ENCODE measurements at regions not wholly inside any gene's neighbourhood (a gene's known extent, or its start where the extent isn't known, plus 50 kb on each side); places are given as distances from the start of the nearest gene placed in this dataset.

DNA sequence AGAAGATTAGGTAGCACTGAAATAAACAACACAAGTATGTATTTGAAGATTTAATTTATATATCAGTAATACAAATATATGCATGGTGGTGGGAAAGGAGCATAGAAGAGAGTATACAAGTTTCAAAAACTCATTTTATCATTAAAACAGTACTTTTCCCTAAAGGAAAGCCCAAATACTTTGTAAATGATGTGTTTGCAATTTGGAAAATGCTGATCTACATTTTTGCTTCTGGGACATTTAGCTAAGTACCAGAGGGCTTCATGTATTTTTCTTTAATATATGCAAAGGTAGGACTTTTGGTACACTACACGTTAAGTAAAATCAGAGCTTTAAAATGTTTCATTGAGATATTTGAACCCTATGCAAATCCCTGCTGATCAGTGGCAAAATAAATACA, 1624.2 kb downstream of the SUCLG1 start:
- H4K20me1 ChIP-seq (ENCODE audit: insufficient read depth), result no peaks in the 10 kb centered on the region
- H3K4me1 ChIP-seq (ENCODE audit: insufficient read depth), result no peaks in the 10 kb centered on the region
- H3K4me2 ChIP-seq (ENCODE audit: unreplicated experiment), result no peak overlapping the region
- H3K79me2 ChIP-seq (ENCODE audit: insufficient read depth), result no peaks in the 10 kb centered on the region
- TF ChIP-seq EZH2phosphoT487 (IDR thresholded peaks at IDR 0.05; ENCODE audit: insufficient read depth, low read depth) (no peak), EZH2 (IDR thresholded peaks at IDR 0.05; ENCODE audit: insufficient read depth, poor library complexity, severe bottlenecking) (no peak)
- no peaks in the 10 kb centered on the region for H3K9me2 ChIP-seq (ENCODE audit: insufficient read depth)
- in situ Hi-C loops (cut with MboI), result no loop called here
- no peak overlapping the region for H3K9ac ChIP-seq
- no peaks in the 10 kb centered on the region for H3K36me3 ChIP-seq (ENCODE audit: low read depth)
- H2AFZ ChIP-seq, result no peak overlapping the region
- H3F3A ChIP-seq (ENCODE audit: insufficient read depth), result no peaks in the 10 kb centered on the region
- H3K27me3 ChIP-seq (replicated peaks; ENCODE audit: insufficient read depth), result no peaks in the 10 kb centered on the region
- no peak for DNase-seq
- H3K4me3 ChIP-seq, result no peak overlapping the region
- WGBS, 2 experiments (ENCODE audit: low coverage in 1 of 2, low lambda C conversion rate in 2 of 2, missing lambda C conversion rate in 2 of 2), result 0 to 12% methylated on average over 1 of the region's 1 CpG
- H3K9me3 ChIP-seq (ENCODE audit: low read depth), result no peaks in the 10 kb centered on the region
- no peak overlapping the region for H3K27ac ChIP-seq

DNA sequence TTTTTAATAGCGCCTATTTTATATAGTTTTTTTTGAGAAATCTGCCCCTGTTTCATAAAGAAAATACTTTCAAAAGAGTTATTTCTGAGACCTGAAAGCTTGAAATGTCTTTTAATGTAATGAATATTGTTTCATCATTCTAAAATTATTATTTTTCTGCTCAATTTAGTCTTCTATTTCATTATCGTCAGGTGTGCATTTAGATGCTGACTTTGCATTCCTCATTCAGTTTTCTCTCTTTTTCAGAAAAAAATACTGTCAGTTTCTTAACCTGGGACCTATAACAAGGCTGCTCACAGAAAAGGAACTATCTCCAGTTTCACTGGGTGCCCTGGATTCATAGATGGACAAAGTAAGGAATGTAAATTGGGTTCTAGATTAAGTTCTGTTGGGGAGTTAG, 1631.7 kb downstream of the SUCLG1 start:
- in situ Hi-C loops (cut with MboI), result no loop called here
- no peaks in the 10 kb centered on the region for H3K79me2 ChIP-seq (ENCODE audit: insufficient read depth)

DNA sequence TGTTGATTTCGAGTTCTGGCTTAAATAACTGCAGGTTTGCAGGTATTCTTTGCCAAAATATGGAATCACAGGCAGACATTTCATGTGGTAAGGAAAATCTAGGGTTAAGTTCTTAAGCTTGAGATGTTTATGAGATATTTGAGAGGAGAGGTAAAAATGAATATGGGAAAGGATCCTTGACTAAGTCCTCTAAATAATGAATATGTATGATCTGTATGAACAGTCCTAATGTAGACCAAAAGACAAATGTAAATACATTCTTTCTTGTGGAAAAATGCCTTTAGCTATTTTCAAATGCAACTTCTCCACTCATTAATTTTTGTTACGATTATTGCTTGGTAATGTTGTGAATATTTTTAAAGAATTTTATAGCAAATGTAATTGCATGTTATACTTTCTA, 1632.6 kb downstream of the SUCLG1 start:
- no peaks in the 10 kb centered on the region for H3K9me2 ChIP-seq (ENCODE audit: insufficient read depth)
- no peak overlapping the region for H3K4me3 ChIP-seq
- no peaks in the 10 kb centered on the region for H3K27me3 ChIP-seq (replicated peaks; ENCODE audit: insufficient read depth)
- no peak overlapping the region for H2AFZ ChIP-seq
- H3K4me2 ChIP-seq (ENCODE audit: unreplicated experiment), result no peak overlapping the region
- no peaks in the 10 kb centered on the region for H3K36me3 ChIP-seq (ENCODE audit: low read depth)
- H3K9ac ChIP-seq, result no peak overlapping the region
- no peaks in the 10 kb centered on the region for H3K4me1 ChIP-seq (ENCODE audit: insufficient read depth)
- no peaks in the 10 kb centered on the region for H3K9me3 ChIP-seq (ENCODE audit: low read depth)
- 14 to 21% methylated on average over 2 of the region's 2 CpGs for WGBS, 2 experiments (ENCODE audit: low coverage in 1 of 2, low lambda C conversion rate in 2 of 2, missing lambda C conversion rate in 2 of 2)
- no peaks in the 10 kb centered on the region for H4K20me1 ChIP-seq (ENCODE audit: insufficient read depth)
- no peak overlapping the region for H3K27ac ChIP-seq
- TF ChIP-seq EZH2phosphoT487 (IDR thresholded peaks at IDR 0.05; ENCODE audit: insufficient read depth, low read depth), result no peak
- TF ChIP-seq EZH2 (IDR thresholded peaks at IDR 0.05; ENCODE audit: insufficient read depth, poor library complexity, severe bottlenecking), result no peak
- H3K79me2 ChIP-seq (ENCODE audit: insufficient read depth), result no peaks in the 10 kb centered on the region
- DNase-seq, result no peak
- H3F3A ChIP-seq (ENCODE audit: insufficient read depth), result no peaks in the 10 kb centered on the region
- in situ Hi-C loops (cut with MboI), result no loop called here

More for the DNA sequence above, 1631.7 kb downstream of the SUCLG1 start:
- H3K4me1 ChIP-seq (ENCODE audit: insufficient read depth), result no peaks in the 10 kb centered on the region
- DNase-seq, result no peak
- no peaks in the 10 kb centered on the region for H4K20me1 ChIP-seq (ENCODE audit: insufficient read depth)
- H3K4me3 ChIP-seq, result no peak overlapping the region
- H3K4me2 ChIP-seq (ENCODE audit: unreplicated experiment), result no peak overlapping the region
- H3K9me3 ChIP-seq (ENCODE audit: low read depth), result no peaks in the 10 kb centered on the region
- no peak overlapping the region for H2AFZ ChIP-seq
- no peaks in the 10 kb centered on the region for H3K36me3 ChIP-seq (ENCODE audit: low read depth)
- WGBS, 2 experiments (ENCODE audit: low coverage in 1 of 2, low lambda C conversion rate in 2 of 2, missing lambda C conversion rate in 2 of 2), result 55 to 62% methylated on average over 2 of the region's 2 CpGs
- H3K27ac ChIP-seq, result no peak overlapping the region
- H3F3A ChIP-seq (ENCODE audit: insufficient read depth), result no peaks in the 10 kb centered on the region
- no peaks in the 10 kb centered on the region for H3K9me2 ChIP-seq (ENCODE audit: insufficient read depth)
- H3K27me3 ChIP-seq (replicated peaks; ENCODE audit: insufficient read depth), result no peaks in the 10 kb centered on the region
- H3K9ac ChIP-seq, result no peak overlapping the region
- TF ChIP-seq EZH2phosphoT487 (IDR thresholded peaks at IDR 0.05; ENCODE audit: insufficient read depth, low read depth) (no peak), EZH2 (IDR thresholded peaks at IDR 0.05; ENCODE audit: insufficient read depth, poor library complexity, severe bottlenecking) (no peak)

DNA sequence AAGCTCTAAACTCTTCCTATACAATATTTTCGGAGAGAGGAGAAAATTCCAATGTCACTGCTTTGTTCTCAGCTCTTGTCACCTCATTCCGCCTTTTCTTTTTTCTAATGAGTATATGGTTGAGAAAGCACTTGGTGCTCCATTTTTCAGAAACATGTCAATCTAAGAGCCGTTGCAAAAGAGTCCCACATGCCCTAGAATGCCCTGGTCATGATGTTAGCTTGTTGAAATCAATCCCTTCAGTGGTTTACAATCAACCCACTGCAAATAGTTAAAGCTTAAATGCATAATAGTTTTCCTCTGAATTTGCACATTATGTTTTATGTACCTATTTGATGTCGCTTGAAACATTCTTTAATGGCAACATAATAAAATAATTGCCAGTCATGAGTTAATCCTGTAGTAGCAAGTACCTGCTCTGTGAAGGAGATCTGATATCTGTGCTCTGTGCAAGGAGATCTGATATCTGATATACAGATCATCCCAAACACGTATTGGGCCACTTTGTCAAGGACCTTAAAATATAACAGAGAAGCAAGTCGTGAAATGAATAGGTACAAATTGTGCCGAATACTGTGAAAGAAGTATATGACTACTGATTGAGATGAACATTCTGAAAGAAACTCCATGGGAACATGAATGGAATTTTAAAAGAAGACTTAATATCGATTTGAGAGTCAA, 1633.5 kb downstream of the SUCLG1 start:
- Histone ChIP-seq H3K27me3 (replicated peaks; ENCODE audit: insufficient read depth) (no peaks in the 10 kb centered on the region), H3K4me2 (ENCODE audit: unreplicated experiment) (no peak overlapping the region), H3K79me2 (ENCODE audit: insufficient read depth) (no peaks in the 10 kb centered on the region), H3K36me3 (ENCODE audit: low read depth) (no peaks in the 10 kb centered on the region), H3K9ac (no peak overlapping the region), H3K4me3 (no peak overlapping the region), H3K27ac (no peak overlapping the region), H3K9me3 (ENCODE audit: low read depth) (no peaks in the 10 kb centered on the region), H3K4me1 (ENCODE audit: insufficient read depth) (no peaks in the 10 kb centered on the region), H4K20me1 (ENCODE audit: insufficient read depth) (no peaks in the 10 kb centered on the region), H3K9me2 (ENCODE audit: insufficient read depth) (no peaks in the 10 kb centered on the region), H2AFZ (no peak overlapping the region), H3F3A (ENCODE audit: insufficient read depth) (no peaks in the 10 kb centered on the region)
- 22 to 25% methylated on average over 8 of the region's 8 CpGs for WGBS, 2 experiments (ENCODE audit: low coverage in 1 of 2, low lambda C conversion rate in 2 of 2, missing lambda C conversion rate in 2 of 2)
- TF ChIP-seq EZH2 (IDR thresholded peaks at IDR 0.05; ENCODE audit: insufficient read depth, poor library complexity, severe bottlenecking) (no peak), EZH2phosphoT487 (IDR thresholded peaks at IDR 0.05; ENCODE audit: insufficient read depth, low read depth) (no peak)
- in situ Hi-C loops (cut with MboI), result no loop called here
- DNase-seq, result no peak

All from GM23248 (cell line).